GM12878 (cell line): ENCODE measurements at regions not wholly inside any gene's neighbourhood (a gene's known extent, or its start where the extent isn't known, plus 50 kb on each side); places are given as distances from the start of the nearest gene placed in this dataset.

ENCODE experiments used
- CHD4 ChIP-seq: fragments of 200-600 bp; sonication (generic); IDR thresholded peaks from 2 replicates; pipeline ENCODE4 v1.6.1; 2016; ENCODE audit warnings: mild to moderate bottlenecking
- CTCF ChIP-seq, 3 experiments: IDR thresholded peaks in 2 of 3; conservative IDR thresholded peaks in 1 of 3; 2 replicates each; pipeline ENCODE4 v1.5.1; 2011; ENCODE audit warnings: low read depth in 3 of 3, low read length in 3 of 3, mild to moderate bottlenecking in 3 of 3, control low read depth in 2 of 3, moderate library complexity in 2 of 3, inconsistent platforms in 1 of 3, mixed read lengths in 1 of 3; ENCODE audit not compliant: control insufficient read depth in 2 of 3, insufficient read depth in 1 of 3; ENCODE audit errors: extremely low read depth in 1 of 3
- POLR2A ChIP-seq: IDR thresholded peaks from 2 replicates; pipeline ENCODE4 v1.6.1; 2011; ENCODE audit warnings: low read depth, mild to moderate bottlenecking, low read length
- POLR2AphosphoS5 ChIP-seq: IDR thresholded peaks from 2 replicates; pipeline ENCODE4 v1.6.1; 2011; ENCODE audit warnings: mild to moderate bottlenecking, low read length, inconsistent platforms
- RAD21 ChIP-seq: IDR thresholded peaks from 2 replicates; pipeline ENCODE4 v1.6.1; 2011; ENCODE audit warnings: mild to moderate bottlenecking, low read depth, low read length, moderate library complexity; ENCODE audit not compliant: insufficient read depth
- SREBF2 ChIP-seq: IDR thresholded peaks from 2 replicates; pipeline ENCODE4 v1.6.1; 2012; ENCODE audit warnings: mild to moderate bottlenecking, low read length
- ZBTB33 ChIP-seq: fragments of 450-650 bp; IDR thresholded peaks from 2 replicates; pipeline ENCODE4 v1.6.1; 2017; ENCODE audit warnings: mild to moderate bottlenecking
- ZSCAN29 ChIP-seq: fragments of 450-650 bp; IDR thresholded peaks from 2 replicates; pipeline ENCODE4 v1.6.1; 2017; ENCODE audit warnings: mild to moderate bottlenecking, moderate library complexity

GRCh38 chr9:1284727-1285126, 234.6 kb downstream of the DMRT2 start:
- TF ChIP-seq POLR2AphosphoS5 (no peak), ZSCAN29 (no peak), CTCF (IDR thresholded peaks at IDR 0.05 in 2 of 3, conservative IDR thresholded peaks at IDR 0.05 in 1 of 3; ENCODE audit: control insufficient read depth in 2 of 3, extremely low read depth in 1 of 3, insufficient read depth in 1 of 3, low read depth in 3 of 3, low read length in 3 of 3) (no peak), CHD4 (no peak), SREBF2 (no peak), POLR2A (no peak), RAD21 (no peak), ZBTB33 (no peak)
